Neural progenitor cell (in vitro differentiated cells): ENCODE measurements at regions not wholly inside any gene's neighbourhood (a gene's known extent, or its start where the extent isn't known, plus 50 kb on each side); places are given as distances from the start of the nearest gene placed in this dataset.

Source experiments
- EZH2 ChIP-seq: fragments of 200-600 bp; sonication (generic); IDR thresholded peaks from 2 replicates; pipeline ENCODE4 v1.6.1; 2017; ENCODE audit warnings: antibody characterized with exemption, mild to moderate bottlenecking, moderate library complexity
- EZH2phosphoT487 ChIP-seq: fragments of 200-600 bp; sonication (generic); IDR thresholded peaks from 2 replicates; pipeline ENCODE4 v1.6.1; 2017; ENCODE audit warnings: antibody characterized with exemption
- TF ChIP-seq, protein P1 (sequence below): fragments of 200-600 bp; sonication (generic); IDR thresholded peaks from 2 replicates; pipeline ENCODE4 v1.5.1; 2017; ENCODE audit warnings: antibody characterized with exemption, mild to moderate bottlenecking

DNA sequence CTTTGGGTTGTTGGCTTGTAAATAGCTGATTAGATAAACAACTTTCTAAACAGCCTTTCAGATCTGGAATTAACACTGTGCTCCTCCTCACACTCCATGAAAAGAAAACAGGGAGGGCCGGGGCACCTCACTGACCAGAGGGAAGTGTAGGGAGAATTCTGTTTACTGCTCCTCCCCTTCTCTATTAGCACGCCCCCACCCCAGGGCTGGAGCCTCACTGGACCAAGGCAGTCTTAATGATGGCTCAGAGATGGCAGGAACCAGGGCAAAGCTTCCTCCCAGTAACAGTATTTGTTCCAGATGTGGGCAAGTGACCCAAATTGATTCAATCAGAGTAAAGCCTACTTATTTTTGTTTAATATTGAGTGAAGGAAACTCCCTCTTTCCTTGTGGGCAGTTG lies 256.6 kb downstream of the MSX2 start:
- TF ChIP-seq, protein P1, sequence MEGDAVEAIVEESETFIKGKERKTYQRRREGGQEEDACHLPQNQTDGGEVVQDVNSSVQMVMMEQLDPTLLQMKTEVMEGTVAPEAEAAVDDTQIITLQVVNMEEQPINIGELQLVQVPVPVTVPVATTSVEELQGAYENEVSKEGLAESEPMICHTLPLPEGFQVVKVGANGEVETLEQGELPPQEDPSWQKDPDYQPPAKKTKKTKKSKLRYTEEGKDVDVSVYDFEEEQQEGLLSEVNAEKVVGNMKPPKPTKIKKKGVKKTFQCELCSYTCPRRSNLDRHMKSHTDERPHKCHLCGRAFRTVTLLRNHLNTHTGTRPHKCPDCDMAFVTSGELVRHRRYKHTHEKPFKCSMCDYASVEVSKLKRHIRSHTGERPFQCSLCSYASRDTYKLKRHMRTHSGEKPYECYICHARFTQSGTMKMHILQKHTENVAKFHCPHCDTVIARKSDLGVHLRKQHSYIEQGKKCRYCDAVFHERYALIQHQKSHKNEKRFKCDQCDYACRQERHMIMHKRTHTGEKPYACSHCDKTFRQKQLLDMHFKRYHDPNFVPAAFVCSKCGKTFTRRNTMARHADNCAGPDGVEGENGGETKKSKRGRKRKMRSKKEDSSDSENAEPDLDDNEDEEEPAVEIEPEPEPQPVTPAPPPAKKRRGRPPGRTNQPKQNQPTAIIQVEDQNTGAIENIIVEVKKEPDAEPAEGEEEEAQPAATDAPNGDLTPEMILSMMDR, result no peak
- TF ChIP-seq EZH2, result no peak
- TF ChIP-seq EZH2phosphoT487, result no peak
